Upper lobe of left lung (tissue), 4 donors: ENCODE measurements at regions not wholly inside any gene's neighbourhood (a gene's known extent, or its start where the extent isn't known, plus 50 kb on each side); places are given as distances from the start of the nearest gene placed in this dataset.

Experiments used
- EP300 ChIP-seq, 4 donors: sonication (generic); formaldehyde crosslinking; IDR thresholded peaks; one replicate each; pipeline ENCODE4 v1.5.1; 2017; ENCODE audit warnings: antibody characterized with exemption in 4 of 4, control low read depth in 2 of 4
- POLR2A ChIP-seq, 4 donors: fragments of 450-650 bp; IDR thresholded peaks; one replicate each; pipeline ENCODE4 v1.5.1; 2016 to 2017; ENCODE audit warnings: antibody characterized with exemption in 4 of 4, mild to moderate bottlenecking in 2 of 4
- POLR2AphosphoS5 ChIP-seq, 2 donors: sonication (generic); formaldehyde crosslinking; IDR thresholded peaks; one replicate each; pipeline ENCODE4 v1.5.1; 2017; ENCODE audit warnings: antibody characterized with exemption in 2 of 2
- TF ChIP-seq, protein P1 (sequence below), 6 experiments: fragments of 450-650 bp in 4 of 6; fragments of 200-600 bp in 2 of 6; sonication (generic) in 2 of 6; IDR thresholded peaks; one replicate each; pipeline ENCODE4 v1.5.1; 2016 to 2019; ENCODE audit warnings: antibody characterized with exemption in 6 of 6

DNA sequence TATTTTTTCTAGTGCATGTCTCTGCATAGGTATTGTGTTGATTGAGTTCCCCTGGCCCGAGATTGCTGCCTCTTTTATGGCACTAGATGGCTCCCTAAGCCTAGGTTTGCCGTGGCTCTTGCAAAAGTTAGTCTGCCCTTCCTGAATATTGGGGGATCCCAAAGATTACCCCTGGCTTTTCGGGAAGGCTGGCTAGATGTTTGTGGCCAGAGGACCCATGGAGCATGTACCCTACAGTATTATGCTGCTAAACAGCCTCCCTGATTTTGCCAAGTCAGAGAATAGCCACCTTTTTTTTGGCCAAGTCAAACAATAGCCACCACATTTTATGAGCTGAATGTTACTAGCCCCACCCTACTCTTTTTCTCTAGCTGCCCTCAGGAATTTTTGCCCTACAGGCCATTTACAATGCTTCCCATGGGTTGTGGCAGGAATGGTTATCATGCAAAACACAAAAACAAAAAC is 343.2 kb downstream of the OLFM3 start:
- TF ChIP-seq POLR2AphosphoS5 (IDR thresholded peaks at IDR 0.05) (no peak), POLR2A (IDR thresholded peaks at IDR 0.05) (no peak), EP300 (IDR thresholded peaks at IDR 0.05) (no peak)
- TF ChIP-seq, protein P1, sequence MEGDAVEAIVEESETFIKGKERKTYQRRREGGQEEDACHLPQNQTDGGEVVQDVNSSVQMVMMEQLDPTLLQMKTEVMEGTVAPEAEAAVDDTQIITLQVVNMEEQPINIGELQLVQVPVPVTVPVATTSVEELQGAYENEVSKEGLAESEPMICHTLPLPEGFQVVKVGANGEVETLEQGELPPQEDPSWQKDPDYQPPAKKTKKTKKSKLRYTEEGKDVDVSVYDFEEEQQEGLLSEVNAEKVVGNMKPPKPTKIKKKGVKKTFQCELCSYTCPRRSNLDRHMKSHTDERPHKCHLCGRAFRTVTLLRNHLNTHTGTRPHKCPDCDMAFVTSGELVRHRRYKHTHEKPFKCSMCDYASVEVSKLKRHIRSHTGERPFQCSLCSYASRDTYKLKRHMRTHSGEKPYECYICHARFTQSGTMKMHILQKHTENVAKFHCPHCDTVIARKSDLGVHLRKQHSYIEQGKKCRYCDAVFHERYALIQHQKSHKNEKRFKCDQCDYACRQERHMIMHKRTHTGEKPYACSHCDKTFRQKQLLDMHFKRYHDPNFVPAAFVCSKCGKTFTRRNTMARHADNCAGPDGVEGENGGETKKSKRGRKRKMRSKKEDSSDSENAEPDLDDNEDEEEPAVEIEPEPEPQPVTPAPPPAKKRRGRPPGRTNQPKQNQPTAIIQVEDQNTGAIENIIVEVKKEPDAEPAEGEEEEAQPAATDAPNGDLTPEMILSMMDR (IDR thresholded peaks at IDR 0.05): no peak
